GM12872 (cell line): ENCODE measurements at regions not wholly inside any gene's neighbourhood (a gene's known extent, or its start where the extent isn't known, plus 50 kb on each side); places are given as distances from the start of the nearest gene placed in this dataset.

Experiments
- CTCF ChIP-seq: IDR thresholded peaks from 3 replicates; pipeline ENCODE4 v1.5.1; 2011; ENCODE audit warnings: low read depth, mild to moderate bottlenecking, low read length, moderate library complexity; ENCODE audit not compliant: insufficient read depth

GRCh38 chr16:73817526-73818324 is 478.9 kb upstream of the PSMD7 start:
- no peak for TF ChIP-seq CTCF

DNA sequence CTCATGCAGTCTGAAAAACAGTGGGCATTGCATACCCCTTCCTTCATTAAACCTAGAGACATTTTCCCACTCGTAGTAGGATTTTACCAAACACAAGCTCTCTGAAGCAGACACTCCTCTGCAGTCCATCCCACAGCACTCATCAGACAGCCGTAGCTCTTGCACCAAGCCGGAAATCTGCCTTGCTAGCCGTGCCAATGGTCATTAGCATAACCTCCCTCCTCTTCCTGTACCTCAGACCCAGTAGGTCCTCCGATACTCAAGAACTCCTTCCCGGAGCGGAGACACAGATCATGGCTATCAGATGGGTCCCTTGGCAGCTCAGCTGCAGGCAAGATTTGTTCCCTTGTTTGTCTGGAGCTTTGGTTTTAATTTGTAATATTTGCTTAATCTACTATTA is 483.1 kb upstream of the PSMD7 start:
- TF ChIP-seq CTCF, result no peak

DNA sequence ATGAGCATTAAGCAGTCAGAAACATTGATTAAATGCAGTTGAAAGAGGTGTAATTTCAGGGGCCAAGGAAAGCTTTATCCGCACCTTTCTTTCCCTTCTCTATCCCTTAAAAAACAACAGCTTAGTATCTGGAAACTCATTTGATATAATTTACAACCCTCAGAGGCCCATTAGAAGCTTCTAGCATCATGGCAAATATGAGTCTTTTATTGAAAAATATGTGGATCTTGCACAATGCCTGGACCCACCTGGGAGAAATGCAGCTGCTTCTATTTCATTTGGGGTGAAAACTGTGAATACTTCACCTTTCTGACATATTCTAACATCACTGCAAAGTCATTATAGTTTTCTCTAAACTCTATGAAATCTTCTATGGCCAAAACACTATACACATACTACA is 492.2 kb upstream of the PSMD7 start:
- TF ChIP-seq CTCF, result no peak

- TF ChIP-seq CTCF, result no peak
Measured at GRCh38 chr16:73798471-73798870, 498.1 kb upstream of the PSMD7 start.

DNA sequence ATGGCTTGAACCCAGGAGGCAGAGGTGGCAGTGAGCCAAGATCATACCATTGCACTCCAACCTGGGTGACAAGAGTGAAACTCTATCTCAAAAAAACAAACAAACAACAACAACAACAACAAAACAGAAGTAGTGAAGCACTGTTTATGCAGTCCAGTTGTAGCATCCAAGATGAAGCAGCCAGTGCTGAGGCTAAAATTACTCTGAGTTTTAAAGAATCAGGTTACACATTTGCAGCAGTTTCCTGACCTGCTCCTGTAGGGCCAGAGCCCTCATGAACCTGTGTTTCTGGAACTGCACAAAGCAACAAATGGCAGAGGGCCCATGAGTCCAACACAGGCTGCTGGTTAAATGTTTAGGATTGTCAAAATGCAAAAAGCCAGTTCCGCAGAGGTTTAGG is 499.5 kb upstream of the PSMD7 start:
- TF ChIP-seq CTCF, result no peak

DNA sequence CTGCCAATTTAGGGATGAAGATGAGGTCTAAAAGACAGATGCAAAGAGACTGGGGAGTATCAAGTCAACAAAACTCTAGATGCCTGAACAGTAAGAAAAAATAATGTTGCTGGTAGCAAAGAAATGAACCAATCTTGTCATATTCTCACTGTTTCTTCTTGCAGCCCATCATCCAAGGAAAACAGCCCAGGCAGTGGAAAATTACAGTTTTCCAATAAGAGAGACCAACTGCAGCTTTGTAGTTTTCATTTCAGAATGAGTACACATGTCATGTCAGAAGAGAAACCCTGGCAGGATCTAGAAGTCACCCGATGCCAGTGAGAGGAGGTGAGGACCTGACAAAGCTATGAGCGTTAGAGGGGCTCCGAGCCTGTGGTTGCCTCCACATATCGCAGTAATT is 500.4 kb upstream of the PSMD7 start:
- no peak for TF ChIP-seq CTCF

GRCh38 chr16:73794994-73795393 is 501.6 kb upstream of the PSMD7 start:
- no peak for TF ChIP-seq CTCF
